Panc1 (cell line): ENCODE measurements at regions not wholly inside any gene's neighbourhood (a gene's known extent, or its start where the extent isn't known, plus 50 kb on each side); places are given as distances from the start of the nearest gene placed in this dataset.

Experiments used
- CTCF ChIP-seq: fragments of 450-650 bp; IDR thresholded peaks from 2 replicates; pipeline ENCODE4 v1.5.1; 2017; ENCODE audit warnings: mild to moderate bottlenecking
- POLR2AphosphoS5 ChIP-seq: IDR thresholded peaks from 2 replicates; pipeline ENCODE4 v1.6.1; 2012; ENCODE audit warnings: mild to moderate bottlenecking, low read depth, low read length, moderate library complexity
- REST ChIP-seq, 2 experiments: IDR thresholded peaks; 2 replicates each; pipeline ENCODE4 v1.6.1; 2011 to 2012; ENCODE audit warnings: low read depth in 2 of 2, control low read depth in 1 of 2, low read length in 1 of 2, mild to moderate bottlenecking in 1 of 2, moderate library complexity in 1 of 2; ENCODE audit not compliant: insufficient read depth in 1 of 2
- SIN3A ChIP-seq: IDR thresholded peaks from 2 replicates; pipeline ENCODE4 v1.6.1; 2012; ENCODE audit warnings: low read depth, mild to moderate bottlenecking, low read length, moderate library complexity, borderline replicate concordance; ENCODE audit not compliant: insufficient read depth
- TCF7L2 ChIP-seq: IDR thresholded peaks from 2 replicates; pipeline ENCODE4 v1.6.1; 2011; ENCODE audit warnings: mild to moderate bottlenecking, low read depth, low read length, inconsistent platforms

DNA sequence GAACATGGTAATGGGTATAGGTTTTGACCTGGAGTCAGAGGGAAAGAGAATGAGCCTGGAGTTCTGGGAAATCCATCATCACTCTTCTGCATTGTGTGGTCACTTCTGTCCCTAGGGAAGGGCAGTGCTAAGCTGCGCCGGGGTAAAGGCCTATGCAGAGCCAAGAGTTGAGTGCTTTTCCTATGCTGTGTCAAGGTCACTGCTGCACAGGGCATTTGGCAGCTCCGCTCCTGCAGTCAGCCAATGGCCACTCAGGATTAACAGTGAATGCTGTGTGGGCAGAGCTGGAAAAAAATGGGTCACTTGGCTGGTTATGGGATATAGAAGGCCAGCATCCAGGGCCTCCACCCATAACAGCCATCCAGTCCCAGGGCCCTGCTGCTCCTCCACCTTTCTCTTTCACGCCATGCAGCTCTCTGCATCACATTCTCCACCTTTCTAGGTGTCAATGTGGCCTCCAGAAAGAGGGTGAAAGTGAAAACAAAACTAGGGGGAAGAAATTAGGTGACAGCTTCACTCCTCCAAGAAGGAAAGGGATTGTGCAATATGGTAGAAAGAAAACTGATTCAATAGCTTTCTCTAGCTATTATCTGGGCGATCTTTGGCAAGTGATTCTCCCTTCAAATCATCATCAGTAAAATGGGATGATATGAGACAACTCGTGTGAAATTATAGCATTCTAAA lies 279.3 kb upstream of the ANKRD55 start:
- TF ChIP-seq CTCF (no peak), TCF7L2 (no peak), SIN3A (no peak), REST (IDR thresholded peaks at IDR 0.05; ENCODE audit: insufficient read depth in 1 of 2, low read depth in 2 of 2, low read length in 1 of 2) (no peak), POLR2AphosphoS5 (no peak)
